MM.1S (cell line): ENCODE measurements at regions not wholly inside any gene's neighbourhood (a gene's known extent, or its start where the extent isn't known, plus 50 kb on each side); places are given as distances from the start of the nearest gene placed in this dataset.

Source experiments
- DNase-seq: peaks from one replicate; pipeline ENCODE4 v3.0.0-alpha.2; 2015
- H2AFZ ChIP-seq: fragments of 300-600 bp; sonication (generic); 2 replicates; pipeline ENCODE4 v1.6.0; 2016; ENCODE audit warnings: antibody characterized with exemption, low read length
- H3F3A ChIP-seq: fragments of 300-600 bp; sonication (generic); 2 replicates; pipeline ENCODE4 v1.6.1; 2016; ENCODE audit warnings: mild to moderate bottlenecking, antibody characterized with exemption, low read length, moderate library complexity, mixed read lengths; ENCODE audit not compliant: insufficient read depth
- H3K27ac ChIP-seq: fragments of 300-600 bp; sonication (generic); 2 replicates; pipeline ENCODE4 v1.5.1; 2016; ENCODE audit warnings: mild to moderate bottlenecking, low read length
- H3K27me3 ChIP-seq: fragments of 300-600 bp; sonication (generic); replicated peaks from 2 replicates; pipeline ENCODE4 v1.6.0; 2016; ENCODE audit warnings: low read length; ENCODE audit not compliant: insufficient read depth
- H3K36me3 ChIP-seq: fragments of 300-600 bp; sonication (generic); replicated peaks from 2 replicates; pipeline ENCODE4 v1.6.1; 2016; ENCODE audit warnings: mild to moderate bottlenecking, low read length, mixed read lengths; ENCODE audit not compliant: insufficient read depth
- H3K4me1 ChIP-seq: fragments of 300-600 bp; sonication (generic); 2 replicates; pipeline ENCODE4 v1.6.1; 2016; ENCODE audit warnings: low read length, mixed read lengths
- H3K4me2 ChIP-seq: fragments of 300-600 bp; sonication (generic); 2 replicates; pipeline ENCODE4 v1.6.0; 2016; ENCODE audit warnings: low read depth, low read length
- H3K4me3 ChIP-seq: fragments of 300-600 bp; sonication (generic); 2 replicates; pipeline ENCODE4 v1.5.1; 2016; ENCODE audit warnings: low read length, mixed read lengths
- H3K79me2 ChIP-seq: fragments of 300-600 bp; sonication (generic); 2 replicates; pipeline ENCODE4 v1.6.1; 2016; ENCODE audit warnings: mixed run types, low read length, mixed read lengths
- H3K9ac ChIP-seq: fragments of 300-600 bp; sonication (generic); 2 replicates; pipeline ENCODE4 v1.6.1; 2016; ENCODE audit warnings: low read length, mixed read lengths
- H3K9me2 ChIP-seq: fragments of 300-600 bp; sonication (generic); replicated peaks from 2 replicates; pipeline ENCODE4 v1.6.1; 2016; ENCODE audit warnings: mild to moderate bottlenecking, low read length, mixed read lengths; ENCODE audit not compliant: insufficient read depth
- H3K9me3 ChIP-seq: fragments of 300-600 bp; sonication (generic); replicated peaks from 2 replicates; pipeline ENCODE4 v1.6.1; 2016; ENCODE audit warnings: mild to moderate bottlenecking, low read length, mixed read lengths; ENCODE audit not compliant: insufficient read depth
- H4K20me1 ChIP-seq: fragments of 300-600 bp; sonication (generic); 2 replicates; pipeline ENCODE4 v1.6.1; 2016; ENCODE audit warnings: mild to moderate bottlenecking, low read length, moderate library complexity, mixed read lengths; ENCODE audit not compliant: insufficient read depth
- EZH2 ChIP-seq: fragments of 300-600 bp; sonication (generic); optimal IDR thresholded peaks from 2 replicates; pipeline ENCODE3; 2017; ENCODE audit warnings: low read depth, mild to moderate bottlenecking, antibody characterized with exemption, low read length, mixed read lengths
- EZH2phosphoT487 ChIP-seq: fragments of 300-600 bp; sonication (generic); IDR thresholded peaks from 2 replicates; pipeline ENCODE4 v1.6.1; 2018; ENCODE audit warnings: antibody characterized with exemption, low read length
- TF ChIP-seq, protein P1 (sequence below): fragments of 300-600 bp; sonication (generic); IDR thresholded peaks from 2 replicates; pipeline ENCODE4 v1.5.1; 2016; ENCODE audit warnings: antibody characterized with exemption, low read length, mixed read lengths

DNA sequence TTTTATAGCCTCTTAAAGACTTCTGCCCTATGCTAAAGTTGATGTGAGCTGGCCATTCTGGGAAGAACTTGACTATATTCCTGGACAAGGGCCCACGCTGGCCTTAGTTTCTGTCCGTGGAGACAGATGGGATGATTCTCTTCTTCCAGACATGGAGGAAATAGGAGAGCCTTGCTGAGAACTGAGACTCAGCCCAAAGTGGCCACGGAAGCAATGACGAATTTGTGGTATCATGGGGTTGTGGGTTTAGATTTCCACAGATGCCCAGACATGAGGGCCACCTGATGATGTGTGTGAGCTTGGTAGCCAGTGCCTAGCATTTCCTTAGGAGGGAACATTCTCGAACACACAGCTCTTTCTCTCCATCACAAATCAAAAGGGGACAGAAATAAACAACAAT is 309.1 kb downstream of the NSG2 start:
- Histone ChIP-seq H3K79me2 (no peaks in the 10 kb centered on the region), H4K20me1 (no peaks in the 10 kb centered on the region), H3F3A (no peaks in the 10 kb centered on the region), H2AFZ (no peak overlapping the region), H3K27ac (no peak overlapping the region), H3K4me1 (no peaks in the 10 kb centered on the region), H3K4me3 (no peak overlapping the region), H3K4me2 (no peak overlapping the region), H3K9ac (no peak overlapping the region), H3K27me3 (no peaks in the 10 kb centered on the region), H3K9me2 (no peaks in the 10 kb centered on the region), H3K9me3 (no peaks in the 10 kb centered on the region), H3K36me3 (no peaks in the 10 kb centered on the region)
- TF ChIP-seq EZH2phosphoT487 (no peak), EZH2 (no peak)
- TF ChIP-seq, protein P1, sequence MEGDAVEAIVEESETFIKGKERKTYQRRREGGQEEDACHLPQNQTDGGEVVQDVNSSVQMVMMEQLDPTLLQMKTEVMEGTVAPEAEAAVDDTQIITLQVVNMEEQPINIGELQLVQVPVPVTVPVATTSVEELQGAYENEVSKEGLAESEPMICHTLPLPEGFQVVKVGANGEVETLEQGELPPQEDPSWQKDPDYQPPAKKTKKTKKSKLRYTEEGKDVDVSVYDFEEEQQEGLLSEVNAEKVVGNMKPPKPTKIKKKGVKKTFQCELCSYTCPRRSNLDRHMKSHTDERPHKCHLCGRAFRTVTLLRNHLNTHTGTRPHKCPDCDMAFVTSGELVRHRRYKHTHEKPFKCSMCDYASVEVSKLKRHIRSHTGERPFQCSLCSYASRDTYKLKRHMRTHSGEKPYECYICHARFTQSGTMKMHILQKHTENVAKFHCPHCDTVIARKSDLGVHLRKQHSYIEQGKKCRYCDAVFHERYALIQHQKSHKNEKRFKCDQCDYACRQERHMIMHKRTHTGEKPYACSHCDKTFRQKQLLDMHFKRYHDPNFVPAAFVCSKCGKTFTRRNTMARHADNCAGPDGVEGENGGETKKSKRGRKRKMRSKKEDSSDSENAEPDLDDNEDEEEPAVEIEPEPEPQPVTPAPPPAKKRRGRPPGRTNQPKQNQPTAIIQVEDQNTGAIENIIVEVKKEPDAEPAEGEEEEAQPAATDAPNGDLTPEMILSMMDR: no peak
- DNase-seq: no peak

DNA sequence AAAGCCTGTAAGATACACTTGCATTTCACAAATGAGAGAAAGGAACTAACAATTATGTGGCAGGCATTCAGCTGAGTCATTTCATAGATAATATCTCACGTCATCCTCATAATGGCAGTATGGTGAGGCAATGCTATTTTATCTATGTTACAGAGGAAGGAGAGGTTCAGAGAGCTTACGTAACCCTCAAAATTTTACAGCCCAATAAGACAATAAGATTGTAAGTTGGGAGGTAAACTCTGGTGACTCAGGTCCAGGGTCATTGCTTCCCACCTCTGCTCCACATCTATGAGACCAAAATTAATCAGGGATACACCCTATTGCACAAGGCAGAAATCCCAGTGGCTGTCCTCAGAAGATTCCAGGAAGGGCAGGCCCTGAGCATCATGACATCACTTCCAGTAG is 309.7 kb downstream of the NSG2 start:
- Histone ChIP-seq H3K36me3 (no peaks in the 10 kb centered on the region), H3K9ac (no peak overlapping the region), H3F3A (no peaks in the 10 kb centered on the region), H2AFZ (no peak overlapping the region), H4K20me1 (no peaks in the 10 kb centered on the region), H3K27me3 (no peaks in the 10 kb centered on the region), H3K4me1 (no peaks in the 10 kb centered on the region), H3K4me3 (no peak overlapping the region), H3K27ac (no peak overlapping the region), H3K9me2 (no peaks in the 10 kb centered on the region), H3K4me2 (no peak overlapping the region), H3K9me3 (no peaks in the 10 kb centered on the region), H3K79me2 (no peaks in the 10 kb centered on the region)
- TF ChIP-seq EZH2phosphoT487: no peak
- TF ChIP-seq, protein P1: no peak
- TF ChIP-seq EZH2: no peak
- no peak for DNase-seq

DNA sequence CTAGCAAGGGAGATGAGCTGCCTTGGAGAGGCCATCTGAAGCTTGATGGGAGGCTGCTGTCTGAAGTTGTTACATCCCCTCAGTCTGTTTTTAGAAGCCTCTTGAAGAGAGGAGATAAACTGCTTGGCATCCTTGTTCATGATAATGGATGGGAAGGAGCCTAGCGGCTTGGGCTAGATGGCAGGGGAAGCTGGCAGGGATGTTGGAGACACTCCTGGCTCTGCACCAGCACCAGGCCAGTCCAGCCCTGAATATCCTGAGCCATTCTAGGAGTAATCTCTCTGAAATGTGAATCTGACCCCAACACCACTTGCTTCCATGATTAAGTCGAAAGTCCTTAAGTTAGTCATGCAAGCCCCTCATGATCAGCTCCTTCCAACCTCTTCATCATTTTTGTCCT is 310.5 kb downstream of the NSG2 start:
- Histone ChIP-seq H3K9me3 (no peaks in the 10 kb centered on the region), H3K79me2 (no peaks in the 10 kb centered on the region), H3K9ac (no peak overlapping the region), H2AFZ (no peak overlapping the region), H3K36me3 (no peaks in the 10 kb centered on the region), H3K4me1 (no peaks in the 10 kb centered on the region), H3K27ac (no peak overlapping the region), H3F3A (no peaks in the 10 kb centered on the region), H3K4me3 (no peak overlapping the region), H3K27me3 (no peaks in the 10 kb centered on the region), H3K9me2 (no peaks in the 10 kb centered on the region), H3K4me2 (no peak overlapping the region), H4K20me1 (no peaks in the 10 kb centered on the region)
- DNase-seq: no peak
- TF ChIP-seq, protein P1: no peak
- no peak for TF ChIP-seq EZH2phosphoT487
- TF ChIP-seq EZH2: no peak
